ENCODE measurements at regions not wholly inside any gene's neighbourhood (a gene's known extent, or its start where the extent isn't known, plus 50 kb on each side); places are given as distances from the start of the nearest gene placed in this dataset.
"Not testable (repeated sequence)": the region's sequence is repeated elsewhere in the genome, so short reads cannot be mapped to it uniquely, and the experiment has no call there.

- no peak for DNase-seq
Observed at GRCh38 chr20:60785785-60786184, 466.3 kb upstream of the CDH4 start.

- DNase-seq = no peak
Observed at GRCh38 chr20:60786686-60787217, 465.3 kb upstream of the CDH4 start.

DNA sequence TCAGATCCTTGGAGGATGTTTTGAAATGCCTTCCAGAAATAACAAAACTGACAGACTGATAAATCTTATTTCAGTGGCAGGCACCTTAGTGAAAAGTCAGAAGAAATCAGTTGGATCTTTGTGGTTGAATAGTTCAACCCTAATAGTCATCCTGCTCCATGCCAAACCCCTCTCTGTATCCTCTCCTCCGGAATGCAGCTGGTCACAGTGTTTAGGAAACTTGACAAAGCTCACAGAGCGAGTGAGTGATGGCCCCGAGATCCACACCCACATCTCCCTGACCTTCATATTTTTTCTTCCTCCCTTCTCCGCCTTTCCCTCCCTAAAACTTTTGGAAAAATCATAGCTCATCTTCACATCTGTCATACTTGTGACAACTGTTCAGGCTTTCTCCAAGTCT, 464.8 kb upstream of the CDH4 start:
- DNase-seq = no peak

DNA sequence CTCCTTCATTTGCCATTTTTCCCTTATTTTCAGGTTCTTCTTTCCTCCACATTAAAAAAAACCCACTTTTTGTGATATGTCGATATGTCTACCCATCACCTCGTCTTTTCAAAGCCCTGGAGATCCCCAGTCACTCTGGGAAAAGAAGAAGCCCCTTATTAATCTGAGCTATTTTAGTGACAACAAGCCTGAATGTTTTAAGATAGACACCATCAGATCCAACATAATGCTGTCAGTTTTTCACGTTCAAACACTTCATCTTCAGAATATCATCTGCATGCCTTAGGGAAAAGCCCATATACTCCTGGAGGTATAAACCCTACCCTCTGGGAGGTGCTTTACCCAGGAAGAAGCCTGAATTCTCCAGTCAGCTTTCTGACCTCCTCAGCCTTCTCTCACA, 464.0 kb upstream of the CDH4 start:
- DNase-seq = no peak

GRCh38 chr20:60789399-60789798, 462.7 kb upstream of the CDH4 start:
- no peak for DNase-seq

- DNase-seq = not testable (repeated sequence)
Observed at GRCh38 chr20:60790339-60790738, 461.7 kb upstream of the CDH4 start.

- no peak for DNase-seq
Observed at GRCh38 chr20:60791823-60792222, 460.2 kb upstream of the CDH4 start.

DNA sequence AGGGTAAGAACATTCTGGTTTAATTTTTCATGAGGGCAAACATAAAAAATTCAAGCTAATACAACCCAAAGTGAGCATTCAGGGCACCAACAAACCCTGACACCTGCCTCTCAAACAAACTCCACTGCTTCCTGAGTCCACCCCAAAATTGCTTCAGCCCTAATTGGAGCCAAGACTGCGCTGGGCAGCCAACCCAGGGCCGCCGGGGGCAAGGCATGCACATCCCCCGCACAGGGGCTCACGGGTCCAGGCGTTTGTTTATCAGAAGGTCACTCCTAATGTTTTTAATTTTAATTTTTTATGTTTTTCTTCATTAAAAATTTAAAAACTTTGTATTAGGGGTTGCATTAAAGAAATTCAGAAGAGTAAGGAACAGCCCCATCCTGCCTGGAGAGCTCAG, 459.1 kb upstream of the CDH4 start:
- DNase-seq = no peak

DNA sequence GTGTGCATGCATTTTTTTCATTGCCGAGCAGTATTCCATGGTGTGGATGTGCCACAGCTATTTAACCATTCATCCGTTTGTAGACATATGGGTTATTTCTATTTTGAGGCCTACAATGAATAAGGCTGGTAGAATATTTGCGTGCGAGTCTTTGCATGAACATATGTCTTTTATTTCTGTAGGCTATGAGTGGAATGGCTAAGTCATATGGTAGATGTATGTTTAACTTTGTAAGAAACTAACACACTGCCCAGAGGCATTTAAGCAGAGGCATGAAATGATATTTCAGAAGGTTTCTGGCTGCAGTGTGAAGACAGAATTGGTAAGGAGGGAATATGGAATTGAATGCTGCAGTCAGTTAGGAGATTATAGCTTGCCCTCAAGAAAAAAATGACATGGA, 457.4 kb upstream of the CDH4 start:
- DNase-seq = no peak

DNA sequence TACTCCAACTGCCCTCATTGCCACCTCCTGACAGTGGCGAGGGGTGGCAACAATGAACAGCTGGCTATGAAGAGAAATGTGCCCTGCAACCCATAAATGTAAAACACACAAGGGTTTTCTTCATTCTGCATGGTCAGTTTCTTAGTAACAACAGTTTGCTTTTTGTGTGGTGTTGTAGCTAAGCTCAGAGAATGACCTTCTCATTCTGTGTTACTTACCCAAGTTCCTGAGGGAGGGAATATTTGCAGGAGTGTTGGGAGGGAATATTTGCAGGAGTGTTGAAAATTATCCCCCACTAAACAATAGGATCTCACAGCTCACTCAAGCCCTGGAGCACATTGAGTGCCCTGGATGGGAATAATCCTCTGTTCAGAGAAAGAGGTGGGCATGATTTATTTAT, 456.4 kb upstream of the CDH4 start:
- DNase-seq = no peak

DNA sequence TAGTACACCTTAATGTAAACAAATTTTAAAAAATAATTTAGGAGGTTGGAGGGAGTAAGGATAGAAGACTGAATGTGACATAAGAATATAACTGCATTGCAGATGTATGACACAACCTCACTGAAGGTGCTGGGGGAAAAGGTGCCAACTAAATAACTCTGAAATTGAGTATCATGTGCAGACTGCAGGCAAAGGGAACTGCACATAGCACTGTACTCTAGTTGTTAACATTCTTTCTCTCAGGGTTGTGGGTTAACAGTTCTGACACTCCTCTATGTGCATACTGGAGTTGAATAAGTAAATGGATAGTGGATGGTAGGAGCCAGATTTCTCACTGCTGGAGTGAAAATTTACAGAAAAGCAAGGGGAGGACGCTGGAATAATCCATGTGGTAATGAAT, 451.9 kb upstream of the CDH4 start:
- DNase-seq = no peak

GRCh38 chr20:60802676-60803075, 449.4 kb upstream of the CDH4 start:
- DNase-seq = no peak

GRCh38 chr20:60803335-60804055, 448.6 kb upstream of the CDH4 start:
- DNase-seq = no peak

DNA sequence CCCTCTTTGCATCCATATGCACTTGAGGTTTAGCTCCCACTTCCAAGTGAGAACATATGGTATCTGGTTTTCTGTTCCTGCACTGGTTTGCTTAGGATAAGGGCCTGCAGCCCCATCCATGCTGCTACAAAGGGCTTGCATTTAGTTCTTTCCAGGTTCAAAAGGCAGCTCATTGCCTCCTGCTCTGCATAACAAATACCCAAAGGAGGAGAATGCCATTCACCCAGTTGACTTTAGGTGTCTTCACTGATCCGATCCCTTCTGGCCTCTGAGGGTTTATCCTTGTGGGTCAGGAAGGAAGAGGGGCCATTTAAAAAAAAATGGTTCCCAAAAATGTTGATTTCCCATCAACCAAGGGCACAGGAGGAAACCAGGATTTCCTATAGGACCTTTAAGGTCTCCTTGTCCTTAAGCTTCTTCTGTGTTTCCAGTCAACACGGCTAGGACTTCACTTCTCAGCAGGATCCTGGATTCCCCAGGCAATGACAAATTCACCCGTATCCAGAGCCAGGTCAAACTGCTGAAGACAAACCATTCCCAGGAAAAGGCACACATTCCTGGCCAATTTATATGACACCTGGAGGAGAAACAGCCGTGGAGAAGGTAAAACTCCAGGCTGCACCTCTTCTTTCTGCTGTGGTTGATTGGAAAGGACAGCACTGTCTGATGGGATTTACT, 447.7 kb upstream of the CDH4 start:
- no peak for DNase-seq

GRCh38 chr20:60804918-60805630, 447.0 kb upstream of the CDH4 start:
- DNase-seq = no peak

- DNase-seq = no peak
Observed at GRCh38 chr20:60806354-60806753, 445.7 kb upstream of the CDH4 start.

- no peak for DNase-seq
Observed at GRCh38 chr20:60806824-60807223, 445.2 kb upstream of the CDH4 start.

- no peak for DNase-seq
Observed at GRCh38 chr20:60808003-60808672, 443.9 kb upstream of the CDH4 start.

DNA sequence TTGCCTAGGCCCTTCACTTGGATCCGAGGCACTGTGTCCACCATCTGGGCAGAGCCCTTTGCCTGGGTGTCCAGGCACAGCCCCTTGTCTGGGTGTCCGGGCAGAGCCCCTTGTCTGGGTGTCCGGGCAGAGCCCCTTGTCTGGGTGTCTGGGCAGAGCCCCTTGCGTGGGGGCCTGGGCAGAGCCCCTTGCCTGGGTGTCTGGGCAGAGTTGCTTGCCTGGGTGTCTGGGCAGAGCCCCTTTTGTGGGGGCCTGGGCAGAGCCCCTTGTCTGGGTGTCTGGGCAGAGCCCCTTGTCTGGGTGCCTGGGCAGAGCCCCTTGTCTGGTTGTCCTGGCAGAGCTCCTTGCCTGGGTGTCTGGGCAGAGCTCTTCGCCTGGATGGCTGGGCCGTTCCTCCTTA, 443.4 kb upstream of the CDH4 start:
- DNase-seq = no peak

DNA sequence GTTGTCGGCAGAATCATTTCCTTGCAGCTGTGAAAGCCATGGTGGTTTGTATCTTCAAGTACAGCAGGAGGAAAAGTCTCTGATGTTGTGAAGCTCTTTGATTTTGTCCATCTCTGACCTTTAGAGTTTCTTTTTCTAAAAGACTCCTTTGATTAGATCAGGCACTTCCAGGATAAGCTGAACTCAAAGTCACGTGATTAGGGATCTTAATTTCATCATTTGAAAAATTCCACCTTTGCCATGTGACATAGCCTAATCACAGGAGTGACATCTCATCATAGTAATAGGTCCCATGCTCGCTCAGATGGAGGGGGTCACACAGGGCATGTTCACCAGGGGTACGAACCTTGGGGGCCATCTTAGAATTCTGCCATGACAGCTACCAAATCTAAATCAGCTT, 441.5 kb upstream of the CDH4 start:
- DNase-seq = no peak

GRCh38 chr20:60812561-60812960, 439.5 kb upstream of the CDH4 start:
- DNase-seq = no peak

DNA sequence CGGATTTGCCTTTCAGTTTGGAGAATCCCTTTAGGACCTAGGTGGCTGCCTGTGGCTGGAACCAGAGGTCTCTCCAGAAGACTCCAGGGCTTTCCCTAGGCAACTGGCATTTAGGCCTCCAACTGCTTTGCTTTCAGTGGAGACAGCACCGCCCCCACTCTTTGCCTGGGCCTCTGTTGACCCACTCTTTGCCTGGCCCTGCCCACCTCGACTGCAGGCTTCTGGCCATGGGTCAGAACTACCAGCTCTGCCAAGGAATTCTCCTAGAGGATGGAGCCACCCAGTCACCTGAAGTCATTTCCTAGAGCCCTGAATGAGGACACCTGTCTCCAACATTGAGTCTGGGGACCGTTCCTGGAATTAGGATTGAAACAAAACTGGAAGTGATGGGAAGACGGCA, 439.0 kb upstream of the CDH4 start:
- no peak for DNase-seq

- DNase-seq = no peak
Observed at GRCh38 chr20:60815656-60816055, 436.4 kb upstream of the CDH4 start.
